ENCODE measurements at regions not wholly inside any gene's neighbourhood (a gene's known extent, or its start where the extent isn't known, plus 50 kb on each side); places are given as distances from the start of the nearest gene placed in this dataset.

GRCh38 chr4:71147261-71147660, 153.8 kb downstream of the DCK start:
- no peak overlapping the region for H3K27ac ChIP-seq (ENCODE audit: low read depth in 2 of 2, low read length in 1 of 2)
- H3K9me3 ChIP-seq (ENCODE audit: control insufficient read depth in 2 of 2, insufficient read depth in 1 of 2, low read depth in 1 of 2, low read length in 1 of 2): no peaks in the 10 kb centered on the region
- H3K4me1 ChIP-seq (ENCODE audit: control insufficient read depth in 2 of 2, insufficient read depth in 2 of 2, low read length in 1 of 2): no peaks in the 10 kb centered on the region
- no peak overlapping the region for H3K4me3 ChIP-seq (ENCODE audit: low read depth in 1 of 2, low read length in 2 of 2)
- no peaks in the 10 kb centered on the region for H3K36me3 ChIP-seq (ENCODE audit: control insufficient read depth in 2 of 2, insufficient read depth in 2 of 2, low read length in 1 of 2)
- H3K27me3 ChIP-seq (ENCODE audit: control insufficient read depth in 1 of 2, insufficient read depth in 2 of 2, low read length in 2 of 2): no peaks in the 10 kb centered on the region

- H3K36me3 ChIP-seq (ENCODE audit: control insufficient read depth in 2 of 2, insufficient read depth in 2 of 2, low read length in 1 of 2): no peaks in the 10 kb centered on the region
- H3K4me1 ChIP-seq (ENCODE audit: control insufficient read depth in 2 of 2, insufficient read depth in 2 of 2, low read length in 1 of 2): no peaks in the 10 kb centered on the region
- H3K9me3 ChIP-seq (ENCODE audit: control insufficient read depth in 2 of 2, insufficient read depth in 1 of 2, low read depth in 1 of 2, low read length in 1 of 2): no peaks in the 10 kb centered on the region
- no peak overlapping the region for H3K27ac ChIP-seq (ENCODE audit: low read depth in 2 of 2, low read length in 1 of 2)
- H3K4me3 ChIP-seq (ENCODE audit: low read depth in 1 of 2, low read length in 2 of 2): no peak overlapping the region
- no peaks in the 10 kb centered on the region for H3K27me3 ChIP-seq (ENCODE audit: control insufficient read depth in 1 of 2, insufficient read depth in 2 of 2, low read length in 2 of 2)
- WGBS, 2 donors: 95 to 100% methylated on average over 1 of the region's 1 CpG
These were observed 155.1 kb downstream of the DCK start for GRCh38 chr4:71148545-71148944.

- Histone ChIP-seq H3K9me3 (ENCODE audit: control insufficient read depth in 2 of 2, insufficient read depth in 1 of 2, low read depth in 1 of 2, low read length in 1 of 2) (no peaks in the 10 kb centered on the region), H3K36me3 (ENCODE audit: control insufficient read depth in 2 of 2, insufficient read depth in 2 of 2, low read length in 1 of 2) (no peaks in the 10 kb centered on the region), H3K4me3 (ENCODE audit: low read depth in 1 of 2, low read length in 2 of 2) (no peak overlapping the region), H3K27ac (ENCODE audit: low read depth in 2 of 2, low read length in 1 of 2) (no peak overlapping the region), H3K4me1 (ENCODE audit: control insufficient read depth in 2 of 2, insufficient read depth in 2 of 2, low read length in 1 of 2) (no peaks in the 10 kb centered on the region), H3K27me3 (ENCODE audit: control insufficient read depth in 1 of 2, insufficient read depth in 2 of 2, low read length in 2 of 2) (no peaks in the 10 kb centered on the region)
- WGBS, 2 donors: 59 to 67% methylated on average over 2 of the region's 2 CpGs
These were observed 157.6 kb downstream of the DCK start for GRCh38 chr4:71151054-71151453.

- Histone ChIP-seq H3K4me3 (ENCODE audit: low read depth in 1 of 2, low read length in 2 of 2) (no peak overlapping the region), H3K27me3 (ENCODE audit: control insufficient read depth in 1 of 2, insufficient read depth in 2 of 2, low read length in 2 of 2) (no peaks in the 10 kb centered on the region), H3K9me3 (ENCODE audit: control insufficient read depth in 2 of 2, insufficient read depth in 1 of 2, low read depth in 1 of 2, low read length in 1 of 2) (no peaks in the 10 kb centered on the region), H3K27ac (ENCODE audit: low read depth in 2 of 2, low read length in 1 of 2) (no peak overlapping the region), H3K36me3 (ENCODE audit: control insufficient read depth in 2 of 2, insufficient read depth in 2 of 2, low read length in 1 of 2) (no peaks in the 10 kb centered on the region), H3K4me1 (ENCODE audit: control insufficient read depth in 2 of 2, insufficient read depth in 2 of 2, low read length in 1 of 2) (no peaks in the 10 kb centered on the region)
- 32 to 35% methylated on average over 4 of the region's 4 CpGs for WGBS, 2 donors
These were observed 163.2 kb downstream of the DCK start for GRCh38 chr4:71156616-71157015.

GRCh38 chr4:71162386-71162785, 168.9 kb downstream of the DCK start:
- Histone ChIP-seq H3K27me3 (ENCODE audit: control insufficient read depth in 1 of 2, insufficient read depth in 2 of 2, low read length in 2 of 2) (no peaks in the 10 kb centered on the region), H3K36me3 (ENCODE audit: control insufficient read depth in 2 of 2, insufficient read depth in 2 of 2, low read length in 1 of 2) (no peaks in the 10 kb centered on the region), H3K9me3 (ENCODE audit: control insufficient read depth in 2 of 2, insufficient read depth in 1 of 2, low read depth in 1 of 2, low read length in 1 of 2) (no peaks in the 10 kb centered on the region), H3K27ac (ENCODE audit: low read depth in 2 of 2, low read length in 1 of 2) (no peak overlapping the region), H3K4me1 (ENCODE audit: control insufficient read depth in 2 of 2, insufficient read depth in 2 of 2, low read length in 1 of 2) (no peaks in the 10 kb centered on the region), H3K4me3 (ENCODE audit: low read depth in 1 of 2, low read length in 2 of 2) (no peak overlapping the region)
- 94 to 100% methylated on average over 1 of the region's 1 CpG for WGBS, 2 donors

GRCh38 chr4:71163317-71163716, 169.9 kb downstream of the DCK start:
- Histone ChIP-seq H3K4me3 (ENCODE audit: low read depth in 1 of 2, low read length in 2 of 2) (no peak overlapping the region), H3K4me1 (ENCODE audit: control insufficient read depth in 2 of 2, insufficient read depth in 2 of 2, low read length in 1 of 2) (no peaks in the 10 kb centered on the region), H3K36me3 (ENCODE audit: control insufficient read depth in 2 of 2, insufficient read depth in 2 of 2, low read length in 1 of 2) (no peaks in the 10 kb centered on the region), H3K27me3 (ENCODE audit: control insufficient read depth in 1 of 2, insufficient read depth in 2 of 2, low read length in 2 of 2) (no peaks in the 10 kb centered on the region), H3K9me3 (ENCODE audit: control insufficient read depth in 2 of 2, insufficient read depth in 1 of 2, low read depth in 1 of 2, low read length in 1 of 2) (no peaks in the 10 kb centered on the region), H3K27ac (ENCODE audit: low read depth in 2 of 2, low read length in 1 of 2) (no peak overlapping the region)
- 65 to 85% methylated on average over 2 of the region's 2 CpGs for WGBS, 2 donors

GRCh38 chr4:71167083-71167482, 171.7 kb upstream of the SLC4A4 start:
- Histone ChIP-seq H3K9me3 (ENCODE audit: control insufficient read depth in 2 of 2, insufficient read depth in 1 of 2, low read depth in 1 of 2, low read length in 1 of 2) (no peaks in the 10 kb centered on the region), H3K4me1 (ENCODE audit: control insufficient read depth in 2 of 2, insufficient read depth in 2 of 2, low read length in 1 of 2) (no peaks in the 10 kb centered on the region), H3K36me3 (ENCODE audit: control insufficient read depth in 2 of 2, insufficient read depth in 2 of 2, low read length in 1 of 2) (no peaks in the 10 kb centered on the region), H3K27ac (ENCODE audit: low read depth in 2 of 2, low read length in 1 of 2) (no peak overlapping the region), H3K4me3 (ENCODE audit: low read depth in 1 of 2, low read length in 2 of 2) (no peak overlapping the region), H3K27me3 (ENCODE audit: control insufficient read depth in 1 of 2, insufficient read depth in 2 of 2, low read length in 2 of 2) (no peaks in the 10 kb centered on the region)
- 88 to 89% methylated on average over 3 of the region's 3 CpGs for WGBS, 2 donors

GRCh38 chr4:71171592-71171991, 167.2 kb upstream of the SLC4A4 start:
- no peaks in the 10 kb centered on the region for H3K27me3 ChIP-seq (ENCODE audit: control insufficient read depth in 1 of 2, insufficient read depth in 2 of 2, low read length in 2 of 2)
- H3K27ac ChIP-seq (ENCODE audit: low read depth in 2 of 2, low read length in 1 of 2): no peak overlapping the region
- peaks cover 0 to 2% of the 10 kb centered on the region in 2 donors for H3K9me3 ChIP-seq (ENCODE audit: control insufficient read depth in 2 of 2, insufficient read depth in 1 of 2, low read depth in 1 of 2, low read length in 1 of 2)
- no peaks in the 10 kb centered on the region for H3K4me1 ChIP-seq (ENCODE audit: control insufficient read depth in 2 of 2, insufficient read depth in 2 of 2, low read length in 1 of 2)
- no peak overlapping the region for H3K4me3 ChIP-seq (ENCODE audit: low read depth in 1 of 2, low read length in 2 of 2)
- no peaks in the 10 kb centered on the region for H3K36me3 ChIP-seq (ENCODE audit: control insufficient read depth in 2 of 2, insufficient read depth in 2 of 2, low read length in 1 of 2)
- WGBS, 2 donors: 95 to 97% methylated on average over 2 of the region's 2 CpGs

GRCh38 chr4:71181332-71181731, 157.5 kb upstream of the SLC4A4 start:
- 58 to 68% methylated on average over 1 of the region's 1 CpG for WGBS, 2 donors
- no peaks in the 10 kb centered on the region for H3K27me3 ChIP-seq (ENCODE audit: control insufficient read depth in 1 of 2, insufficient read depth in 2 of 2, low read length in 2 of 2)
- H3K27ac ChIP-seq (ENCODE audit: low read depth in 2 of 2, low read length in 1 of 2): no peak overlapping the region
- H3K9me3 ChIP-seq (ENCODE audit: control insufficient read depth in 2 of 2, insufficient read depth in 1 of 2, low read depth in 1 of 2, low read length in 1 of 2): no peaks in the 10 kb centered on the region
- no peaks in the 10 kb centered on the region for H3K36me3 ChIP-seq (ENCODE audit: control insufficient read depth in 2 of 2, insufficient read depth in 2 of 2, low read length in 1 of 2)
- no peaks in the 10 kb centered on the region for H3K4me1 ChIP-seq (ENCODE audit: control insufficient read depth in 2 of 2, insufficient read depth in 2 of 2, low read length in 1 of 2)
- no peak overlapping the region for H3K4me3 ChIP-seq (ENCODE audit: low read depth in 1 of 2, low read length in 2 of 2)

GRCh38 chr4:71184195-71184781, 154.5 kb upstream of the SLC4A4 start:
- Histone ChIP-seq H3K36me3 (ENCODE audit: control insufficient read depth in 2 of 2, insufficient read depth in 2 of 2, low read length in 1 of 2) (no peaks in the 10 kb centered on the region), H3K4me1 (ENCODE audit: control insufficient read depth in 2 of 2, insufficient read depth in 2 of 2, low read length in 1 of 2) (no peaks in the 10 kb centered on the region), H3K27me3 (ENCODE audit: control insufficient read depth in 1 of 2, insufficient read depth in 2 of 2, low read length in 2 of 2) (no peaks in the 10 kb centered on the region), H3K9me3 (ENCODE audit: control insufficient read depth in 2 of 2, insufficient read depth in 1 of 2, low read depth in 1 of 2, low read length in 1 of 2) (no peaks in the 10 kb centered on the region), H3K4me3 (ENCODE audit: low read depth in 1 of 2, low read length in 2 of 2) (no peak overlapping the region), H3K27ac (ENCODE audit: low read depth in 2 of 2, low read length in 1 of 2) (no peak overlapping the region)
- 20 to 21% methylated on average over 10 of the region's 10 CpGs for WGBS, 2 donors
